ENCODE measurements at regions not wholly inside any gene's neighbourhood (a gene's known extent, or its start where the extent isn't known, plus 50 kb on each side); places are given as distances from the start of the nearest gene placed in this dataset.

DNA sequence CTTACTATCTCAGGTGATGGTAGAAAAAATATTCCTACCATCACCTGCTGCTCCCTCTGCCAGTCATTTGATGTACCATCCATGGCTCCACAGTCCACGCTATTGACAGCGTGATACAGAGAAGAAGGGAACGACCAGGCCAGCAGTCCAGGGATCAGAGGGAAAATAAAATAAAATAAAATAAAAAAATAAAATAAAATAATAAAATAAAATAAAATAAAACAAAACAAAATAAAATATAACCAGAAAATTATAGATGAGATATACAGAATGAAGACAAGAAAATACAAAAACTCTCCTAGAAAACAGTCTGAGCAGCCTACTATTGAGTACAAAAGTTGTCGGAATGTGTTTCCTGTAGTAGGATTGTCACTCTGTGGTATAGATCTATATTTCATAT, 619.4 kb upstream of the TMPRSS15 start:
- no peak for TF ChIP-seq PKNOX1 (IDR thresholded peaks at IDR 0.05)
- TF ChIP-seq CTBP1 (IDR thresholded peaks at IDR 0.05; ENCODE audit: borderline replicate concordance) = no peak
- no peak for TF ChIP-seq LEF1 (IDR thresholded peaks at IDR 0.05; ENCODE audit: borderline replicate concordance)
- no peak for TF ChIP-seq NFRKB (IDR thresholded peaks at IDR 0.05)
- no peak for TF ChIP-seq TARDBP (IDR thresholded peaks at IDR 0.05)

Data from HEK293T (cell line).